Fibroblast of lung (primary cell): ENCODE measurements at regions not wholly inside any gene's neighbourhood (a gene's known extent, or its start where the extent isn't known, plus 50 kb on each side); places are given as distances from the start of the nearest gene placed in this dataset.

Experiments used
- DNase-seq, 2 donors: peaks; one replicate each; pipeline versions ENCODE4 v3.0.0 to v3.0.0-alpha.2; 2010; ENCODE audit warnings: low read depth in 2 of 2
- H2AFZ ChIP-seq: 2 replicates; pipeline ENCODE4 v1.5.1; 2012; ENCODE audit warnings: low read length, control low read depth, inconsistent platforms
- H3K27ac ChIP-seq: 2 replicates; pipeline ENCODE4 v1.5.1; 2011; ENCODE audit warnings: low read length, control low read depth; ENCODE audit not compliant: insufficient read depth
- H3K27me3 ChIP-seq: 2 replicates; pipeline ENCODE4 v1.5.1; 2011; ENCODE audit warnings: mild to moderate bottlenecking, low read length; ENCODE audit not compliant: control insufficient read depth, insufficient read depth
- H3K36me3 ChIP-seq: 2 replicates; pipeline ENCODE4 v1.5.1; 2011; ENCODE audit warnings: low read length; ENCODE audit not compliant: control insufficient read depth, insufficient read depth
- H3K4me1 ChIP-seq: 2 replicates; pipeline ENCODE4 v1.5.1; 2011; ENCODE audit warnings: low read length; ENCODE audit not compliant: control insufficient read depth, insufficient read depth; ENCODE audit errors: extremely low read depth
- H3K4me2 ChIP-seq: 2 replicates; pipeline ENCODE4 v1.5.1; 2011; ENCODE audit warnings: low read length, control low read depth; ENCODE audit not compliant: insufficient read depth; ENCODE audit errors: extremely low read depth
- H3K4me3 ChIP-seq, 4 experiments: fragments of 200-600 bp in 1 of 4; sonication (generic) in 1 of 4; replicated peaks in 1 of 4; 2 replicates each; pipeline ENCODE4 v1.5.1; 2011 to 2016; ENCODE audit warnings: low read length in 4 of 4, low read depth in 3 of 4, mild to moderate bottlenecking in 3 of 4, control low read depth in 2 of 4, inconsistent platforms in 1 of 4, mixed read lengths in 1 of 4; ENCODE audit not compliant: insufficient read depth in 1 of 4; ENCODE audit errors: control extremely low read depth in 1 of 4
- H3K79me2 ChIP-seq: 2 replicates; pipeline ENCODE4 v1.5.1; 2012; ENCODE audit warnings: mild to moderate bottlenecking, low read length, inconsistent platforms; ENCODE audit not compliant: control insufficient read depth, insufficient read depth
- H3K9ac ChIP-seq: 2 replicates; pipeline ENCODE4 v1.5.1; 2011; ENCODE audit warnings: mild to moderate bottlenecking, low read length, control low read depth; ENCODE audit not compliant: insufficient read depth
- H3K9me3 ChIP-seq: 2 replicates; pipeline ENCODE4 v1.5.1; 2012; ENCODE audit warnings: low read depth, low read length; ENCODE audit not compliant: control insufficient read depth, insufficient read depth
- H4K20me1 ChIP-seq: 2 replicates; pipeline ENCODE4 v1.5.1; 2011; ENCODE audit warnings: low read length; ENCODE audit not compliant: control insufficient read depth, insufficient read depth; ENCODE audit errors: extremely low read depth
- EZH2 ChIP-seq: IDR thresholded peaks from 2 replicates; pipeline ENCODE4 v1.5.1; 2012; ENCODE audit warnings: low read length, control low read depth, mild to moderate bottlenecking; ENCODE audit errors: missing control alignments
- TF ChIP-seq, protein P1 (sequence below), 2 donors: IDR thresholded peaks in 1 of 2; conservative IDR thresholded peaks in 1 of 2; 1 replicate in 1 of 2; 2 replicates in 1 of 2; pipeline ENCODE4 v1.5.1; 2011 to 2012; ENCODE audit warnings: low read length in 2 of 2, control low read depth in 1 of 2, inconsistent platforms in 1 of 2, low read depth in 1 of 2, mild to moderate bottlenecking in 1 of 2

DNA sequence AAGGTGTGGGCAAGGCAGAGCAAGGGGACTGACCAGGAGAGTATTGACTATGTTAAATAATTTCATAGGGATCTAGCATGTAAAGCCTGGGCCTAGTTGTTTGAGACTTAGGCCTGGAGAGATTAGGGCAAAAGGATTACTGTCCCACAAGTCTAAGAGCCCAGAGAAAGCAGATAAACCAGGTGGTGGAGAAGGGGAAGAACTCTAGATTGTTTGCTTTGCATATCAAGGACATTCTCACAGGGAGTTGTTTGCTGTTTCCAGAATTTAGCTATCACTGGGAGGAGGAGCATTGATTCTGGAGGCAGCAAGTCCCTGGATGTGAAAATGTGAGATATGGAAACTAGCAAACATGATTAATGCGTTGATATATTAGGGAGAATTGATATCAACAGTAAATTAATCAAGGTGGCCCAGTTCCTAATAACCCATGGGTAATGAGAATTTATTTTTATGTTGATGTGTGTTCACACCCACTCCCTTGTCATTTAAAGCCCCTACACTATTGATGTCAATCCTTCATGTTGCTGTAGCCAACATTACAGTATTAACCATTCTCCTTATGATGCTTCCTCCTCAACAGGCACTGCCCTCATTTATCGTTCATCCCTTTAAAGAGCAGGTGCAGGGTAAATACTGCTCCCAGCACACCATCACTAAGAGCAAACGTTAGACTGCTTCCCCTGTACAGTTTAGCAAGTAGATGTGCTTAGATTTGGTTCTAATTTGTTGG, 1666.7 kb upstream of the FLRT2 start:
- H3K27ac ChIP-seq: no peak overlapping the region
- no peaks in the 10 kb centered on the region for H3K36me3 ChIP-seq
- no peak overlapping the region for H3K4me3 ChIP-seq
- no peaks in the 10 kb centered on the region for H3K79me2 ChIP-seq
- no peak overlapping the region for H2AFZ ChIP-seq
- H3K27me3 ChIP-seq: no peaks in the 10 kb centered on the region
- no peak for DNase-seq
- no peak overlapping the region for H3K9ac ChIP-seq
- TF ChIP-seq, protein P1, sequence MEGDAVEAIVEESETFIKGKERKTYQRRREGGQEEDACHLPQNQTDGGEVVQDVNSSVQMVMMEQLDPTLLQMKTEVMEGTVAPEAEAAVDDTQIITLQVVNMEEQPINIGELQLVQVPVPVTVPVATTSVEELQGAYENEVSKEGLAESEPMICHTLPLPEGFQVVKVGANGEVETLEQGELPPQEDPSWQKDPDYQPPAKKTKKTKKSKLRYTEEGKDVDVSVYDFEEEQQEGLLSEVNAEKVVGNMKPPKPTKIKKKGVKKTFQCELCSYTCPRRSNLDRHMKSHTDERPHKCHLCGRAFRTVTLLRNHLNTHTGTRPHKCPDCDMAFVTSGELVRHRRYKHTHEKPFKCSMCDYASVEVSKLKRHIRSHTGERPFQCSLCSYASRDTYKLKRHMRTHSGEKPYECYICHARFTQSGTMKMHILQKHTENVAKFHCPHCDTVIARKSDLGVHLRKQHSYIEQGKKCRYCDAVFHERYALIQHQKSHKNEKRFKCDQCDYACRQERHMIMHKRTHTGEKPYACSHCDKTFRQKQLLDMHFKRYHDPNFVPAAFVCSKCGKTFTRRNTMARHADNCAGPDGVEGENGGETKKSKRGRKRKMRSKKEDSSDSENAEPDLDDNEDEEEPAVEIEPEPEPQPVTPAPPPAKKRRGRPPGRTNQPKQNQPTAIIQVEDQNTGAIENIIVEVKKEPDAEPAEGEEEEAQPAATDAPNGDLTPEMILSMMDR (conservative IDR thresholded peaks at IDR 0.05 in 1 of 2, IDR thresholded peaks at IDR 0.05 in 1 of 2; ENCODE audit: low read depth in 1 of 2, low read length in 2 of 2): no peak
- H3K9me3 ChIP-seq: no peaks in the 10 kb centered on the region
- no peaks in the 10 kb centered on the region for H4K20me1 ChIP-seq
- H3K4me2 ChIP-seq: no peak overlapping the region
- no peaks in the 10 kb centered on the region for H3K4me1 ChIP-seq

DNA sequence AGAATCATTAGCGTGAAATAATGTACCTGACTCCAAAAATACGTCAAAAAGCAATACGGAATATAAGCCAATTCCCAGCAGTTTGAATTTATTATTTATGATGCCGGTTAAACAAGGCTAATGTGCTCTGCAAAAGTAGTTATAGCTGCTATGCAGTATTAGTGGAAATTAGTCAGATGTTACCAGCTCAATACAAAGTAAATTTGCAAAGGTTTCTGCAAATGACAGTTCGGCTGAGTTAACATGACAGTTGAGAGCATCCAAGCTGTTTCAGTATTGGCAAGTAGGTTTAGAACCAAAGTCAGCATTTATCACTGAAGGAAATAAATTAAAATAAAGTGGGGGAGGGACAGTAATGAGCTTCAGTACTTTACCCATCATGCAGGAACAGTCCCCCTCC, 1665.8 kb upstream of the FLRT2 start:
- no peak for TF ChIP-seq EZH2
- TF ChIP-seq, protein P1 (conservative IDR thresholded peaks at IDR 0.05 in 1 of 2, IDR thresholded peaks at IDR 0.05 in 1 of 2; ENCODE audit: low read depth in 1 of 2, low read length in 2 of 2): no peak
- Histone ChIP-seq H3K4me3 (no peak overlapping the region), H3K4me2 (no peak overlapping the region), H3K79me2 (no peaks in the 10 kb centered on the region), H3K36me3 (no peaks in the 10 kb centered on the region), H4K20me1 (no peaks in the 10 kb centered on the region), H3K9ac (no peak overlapping the region), H3K27me3 (no peaks in the 10 kb centered on the region), H3K9me3 (no peaks in the 10 kb centered on the region), H3K27ac (no peak overlapping the region), H2AFZ (no peak overlapping the region), H3K4me1 (no peaks in the 10 kb centered on the region)
- DNase-seq: no peak

DNA sequence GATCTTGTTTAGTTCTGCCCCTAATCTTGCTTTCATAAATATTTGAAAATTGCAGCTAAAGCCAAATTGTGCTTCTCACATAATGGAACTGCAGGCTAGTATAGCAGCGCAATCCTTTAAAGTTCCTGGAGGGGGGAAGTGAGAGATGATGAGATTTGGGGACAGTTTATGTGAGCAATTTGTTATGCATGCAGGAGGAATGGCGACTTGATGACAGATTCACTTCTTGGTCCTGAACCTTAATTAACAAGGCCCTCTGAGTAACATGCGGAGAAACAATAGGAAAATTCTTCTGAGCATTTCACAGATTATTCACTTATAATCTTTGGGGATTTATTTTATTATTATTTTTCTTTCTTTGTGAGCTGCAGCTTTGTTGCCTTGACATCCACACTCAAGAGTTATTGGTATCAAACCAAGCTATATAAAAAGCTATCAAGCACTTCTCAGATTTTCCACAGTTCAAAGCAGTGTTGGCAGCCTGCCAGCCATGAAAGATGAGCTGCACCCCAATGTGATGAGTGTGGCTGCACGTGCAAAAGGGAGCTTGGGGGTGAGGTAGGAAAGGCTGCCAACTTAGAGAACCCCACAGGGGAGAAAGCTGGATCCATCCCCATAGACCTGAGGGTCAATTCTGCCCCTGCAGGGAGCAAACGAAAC, 1662.2 kb upstream of the FLRT2 start:
- DNase-seq: no peak
- Histone ChIP-seq H4K20me1 (no peaks in the 10 kb centered on the region), H3K79me2 (no peaks in the 10 kb centered on the region), H3K4me2 (no peak overlapping the region), H3K9me3 (no peaks in the 10 kb centered on the region), H3K27me3 (no peaks in the 10 kb centered on the region), H3K36me3 (no peaks in the 10 kb centered on the region), H2AFZ (no peak overlapping the region), H3K27ac (no peak overlapping the region), H3K4me3 (no peak overlapping the region), H3K9ac (no peak overlapping the region), H3K4me1 (no peaks in the 10 kb centered on the region)
- TF ChIP-seq, protein P1 (conservative IDR thresholded peaks at IDR 0.05 in 1 of 2, IDR thresholded peaks at IDR 0.05 in 1 of 2; ENCODE audit: low read depth in 1 of 2, low read length in 2 of 2): no peak
- no peak for TF ChIP-seq EZH2
